ENCODE measurements at regions not wholly inside any gene's neighbourhood (a gene's known extent, or its start where the extent isn't known, plus 50 kb on each side); places are given as distances from the start of the nearest gene placed in this dataset.

DNA sequence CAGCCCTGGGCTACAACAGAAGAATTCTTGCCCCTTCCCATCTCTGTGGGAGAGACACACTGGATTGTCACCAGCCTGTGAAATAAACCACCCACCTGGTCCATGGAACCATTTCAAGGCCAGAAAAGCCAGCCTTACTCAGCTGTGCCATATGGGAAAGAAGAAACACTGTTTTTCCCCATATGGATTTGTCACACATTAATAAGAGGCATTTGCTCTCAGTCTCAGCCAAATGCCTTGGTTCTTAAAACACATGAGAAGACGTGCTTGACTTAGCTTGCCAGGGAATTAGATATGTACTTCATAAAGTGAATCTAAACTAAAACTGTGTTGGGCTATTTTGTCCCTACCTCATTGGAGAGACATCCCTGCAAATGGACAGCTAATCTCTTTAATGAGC is 308.6 kb upstream of the TNP1 start:
- no peaks in the 10 kb centered on the region for H3K4me1 ChIP-seq (ENCODE audit: insufficient read depth, low read length, poor library complexity, severe bottlenecking)
- CTCF ChIA-PET (ENCODE audit: unreplicated experiment), result no interaction called here
- H3K27ac ChIP-seq (ENCODE audit: low read depth, low read length, poor library complexity, severe bottlenecking), result no peak overlapping the region
- no TSS peak for BruUV-seq (replicated peaks)
- no peak overlapping the region for H2AFZ ChIP-seq (ENCODE audit: low read length)
- H3K9me3 ChIP-seq (ENCODE audit: low read length), result no peaks in the 10 kb centered on the region
- POLR2A ChIA-PET, result no interaction called here
- H3K79me2 ChIP-seq (ENCODE audit: insufficient read depth, low read depth, low read length), result no peaks in the 10 kb centered on the region
- H3K4me2 ChIP-seq (ENCODE audit: low read length), result no peak overlapping the region
- intact Hi-C loops (cut with micrococcal nuclease; ENCODE audit: unreplicated experiment), result no loop called here
- H3K4me3 ChIP-seq (ENCODE audit: low read depth, low read length, poor library complexity, severe bottlenecking), result no peak overlapping the region
- no peaks in the 10 kb centered on the region for H3K9me2 ChIP-seq (ENCODE audit: insufficient read depth, low read length)
- no peaks in the 10 kb centered on the region for H3K36me3 ChIP-seq (ENCODE audit: insufficient read depth, low read length)
- TF ChIP-seq EZH2phosphoT487 (IDR thresholded peaks at IDR 0.05; ENCODE audit: borderline replicate concordance, low read depth, low read length) (no peak), CTCF (conservative IDR thresholded peaks at IDR 0.05; ENCODE audit: low read length) (no peak)
- DNase-seq (ENCODE audit: low spot score), result no peak
- no peaks in the 10 kb centered on the region for H4K20me1 ChIP-seq (ENCODE audit: insufficient read depth, low read length)

DNA sequence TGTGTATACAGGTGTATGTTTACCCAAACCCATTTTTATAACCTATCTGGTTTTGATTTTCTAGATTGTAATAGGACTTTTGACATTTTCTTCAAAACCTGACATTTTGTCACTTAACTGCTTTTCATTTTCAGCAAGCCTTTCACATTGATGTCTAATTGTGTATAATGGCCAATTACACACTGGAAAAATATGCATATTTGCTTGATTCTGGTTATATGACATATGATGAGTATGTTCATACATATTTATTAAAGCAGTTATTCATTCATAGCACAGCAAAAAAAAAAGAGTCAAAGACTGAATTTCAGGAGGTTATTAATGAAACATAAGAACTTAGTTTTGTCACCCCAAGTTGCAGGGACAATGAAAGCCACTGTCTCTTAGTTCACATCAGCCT is 307.7 kb upstream of the TNP1 start:
- Histone ChIP-seq H3K4me3 (ENCODE audit: low read depth, low read length, poor library complexity, severe bottlenecking) (no peak overlapping the region), H3K36me3 (ENCODE audit: insufficient read depth, low read length) (no peaks in the 10 kb centered on the region), H3K4me1 (ENCODE audit: insufficient read depth, low read length, poor library complexity, severe bottlenecking) (no peaks in the 10 kb centered on the region), H4K20me1 (ENCODE audit: insufficient read depth, low read length) (no peaks in the 10 kb centered on the region), H3K79me2 (ENCODE audit: insufficient read depth, low read depth, low read length) (no peaks in the 10 kb centered on the region), H3K4me2 (ENCODE audit: low read length) (no peak overlapping the region), H2AFZ (ENCODE audit: low read length) (no peak overlapping the region), H3K9me2 (ENCODE audit: insufficient read depth, low read length) (no peaks in the 10 kb centered on the region), H3K27ac (ENCODE audit: low read depth, low read length, poor library complexity, severe bottlenecking) (no peak overlapping the region), H3K9me3 (ENCODE audit: low read length) (no peaks in the 10 kb centered on the region)
- no peak for DNase-seq (ENCODE audit: low spot score)
- intact Hi-C loops (cut with micrococcal nuclease; ENCODE audit: unreplicated experiment), result no loop called here
- no TSS peak for BruUV-seq (replicated peaks)
- no peak for TF ChIP-seq EZH2phosphoT487 (IDR thresholded peaks at IDR 0.05; ENCODE audit: borderline replicate concordance, low read depth, low read length)
- no peak for TF ChIP-seq CTCF (conservative IDR thresholded peaks at IDR 0.05; ENCODE audit: low read length)
- POLR2A ChIA-PET, result interaction anchor here (0.7 kb wide), 1 partner anchor 128 kb away, joined by 3 read pairs; no protein-coding TSS in a partner anchor
- CTCF ChIA-PET (ENCODE audit: unreplicated experiment), result no interaction called here

GRCh38 chr2:217166241-217166850 is 306.5 kb upstream of the TNP1 start:
- peak; percentile 14 for DNase-seq (ENCODE audit: low spot score)
- CTCF ChIA-PET (ENCODE audit: unreplicated experiment), result interaction anchor here (0.6 to 0.7 kb wide), 2 partner anchors 587 to 847 kb away, joined by 3 to 4 read pairs; no protein-coding TSS in a partner anchor
- H3K4me1 ChIP-seq (ENCODE audit: insufficient read depth, low read length, poor library complexity, severe bottlenecking), result no peaks in the 10 kb centered on the region

More at GRCh38 chr2:217166241-217166850, 306.5 kb upstream of the TNP1 start:
- TF ChIP-seq CTCF (conservative IDR thresholded peaks at IDR 0.05; ENCODE audit: low read length) (peak; percentile 66), EZH2phosphoT487 (IDR thresholded peaks at IDR 0.05; ENCODE audit: borderline replicate concordance, low read depth, low read length) (no peak)
- Histone ChIP-seq H3K79me2 (ENCODE audit: insufficient read depth, low read depth, low read length) (no peaks in the 10 kb centered on the region), H4K20me1 (ENCODE audit: insufficient read depth, low read length) (no peaks in the 10 kb centered on the region), H3K4me2 (ENCODE audit: low read length) (no peak overlapping the region), H2AFZ (ENCODE audit: low read length) (no peak overlapping the region), H3K4me3 (ENCODE audit: low read depth, low read length, poor library complexity, severe bottlenecking) (no peak overlapping the region), H3K9me2 (ENCODE audit: insufficient read depth, low read length) (no peaks in the 10 kb centered on the region), H3K9me3 (ENCODE audit: low read length) (no peaks in the 10 kb centered on the region), H3K27ac (ENCODE audit: low read depth, low read length, poor library complexity, severe bottlenecking) (no peak overlapping the region), H3K36me3 (ENCODE audit: insufficient read depth, low read length) (no peaks in the 10 kb centered on the region)
- POLR2A ChIA-PET, result interaction anchor here (0.6 to 1.1 kb wide), 3 partner anchors 8 to 345 kb away, joined by 3 to 7 read pairs (median 3); no protein-coding TSS in a partner anchor
- intact Hi-C loops (cut with micrococcal nuclease; ENCODE audit: unreplicated experiment), result no loop called here
- no TSS peak for BruUV-seq (replicated peaks)
